GM12878 (cell line): ENCODE measurements at regions not wholly inside any gene's neighbourhood (a gene's known extent, or its start where the extent isn't known, plus 50 kb on each side); places are given as distances from the start of the nearest gene placed in this dataset.

Source experiments
- ATAC-seq: fragments of 200-7000 bp; cut with Tn5 transposase; 3 replicates; pipeline ENCODE4 v1.9.1; 2020; ENCODE audit warnings: mild to moderate bottlenecking, moderate library complexity
- BruUV-seq: library from RNA; stranded (reverse); fragments of 400-500 nt; replicated peaks from 2 replicates; lab custom pipeline; 2021; lab: Mats Ljungman, UMichigan
- CTCF ChIA-PET: fragments of 300-600 bp; sonication (Branson Sonifier 250); formaldehyde crosslinking; extraction: SDS; loops from one replicate; lab custom pipeline; 2021; ENCODE audit warnings: inconsistent platforms; lab: Yijun Ruan, JAX
- POLR2A ChIA-PET: fragments of 350-600 bp; formaldehyde crosslinking; extraction: SDS; loops from one replicate; lab custom pipeline; 2021; ENCODE audit warnings: inconsistent platforms; lab: Charles Lee
- RAD21 ChIA-PET: fragments of 300-600 bp; sonication (Branson Sonifier 250); formaldehyde crosslinking; loops from one replicate; lab custom pipeline; 2023; ENCODE audit warnings: antibody characterized with exemption; ENCODE audit not compliant: unreplicated experiment; lab: Charles Lee
- SMC1A ChIA-PET: fragments of 300-600 bp; sonication (Branson Sonifier 250); formaldehyde crosslinking; loops from one replicate; lab custom pipeline; 2023; ENCODE audit not compliant: unreplicated experiment, uncharacterized antibody; lab: Charles Lee
- DNase-seq: peaks from one replicate; pipeline ENCODE4 v3.0.0-alpha.2; 2011; ENCODE audit warnings: low read depth, low spot score
- FAIRE-seq: peaks from 3 replicates; lab custom pipeline; 2011; peaks lifted over from hg19 to GRCh38; lab: Jason Lieb, UNC
- H2AFZ ChIP-seq: 2 replicates; pipeline ENCODE4 v1.6.0; 2011; ENCODE audit warnings: low read depth, low read length, control low read depth; ENCODE audit not compliant: control insufficient read depth
- H3K27ac ChIP-seq: 2 replicates; pipeline ENCODE4 v1.5.1; 2011; ENCODE audit warnings: control low read depth; ENCODE audit not compliant: control insufficient read depth, insufficient read depth
- H3K27me3 ChIP-seq, 2 experiments: replicated peaks in 1 of 2; 2 replicates each; pipeline versions ENCODE4 v1.6.0 to v1.6.1; 2011; ENCODE audit warnings: low read length in 1 of 2; ENCODE audit not compliant: control insufficient read depth in 2 of 2, insufficient read depth in 2 of 2
- H3K36me3 ChIP-seq, 2 experiments: 2 replicates each; pipeline ENCODE4 v1.5.1; 2011; ENCODE audit warnings: low read length in 1 of 2; ENCODE audit not compliant: control insufficient read depth in 2 of 2, insufficient read depth in 2 of 2
- H3K4me1 ChIP-seq: 2 replicates; pipeline ENCODE4 v1.6.1; 2011; ENCODE audit warnings: mild to moderate bottlenecking, low read length, moderate library complexity, mixed read lengths; ENCODE audit not compliant: control insufficient read depth, insufficient read depth
- H3K4me2 ChIP-seq: 2 replicates; pipeline ENCODE4 v1.6.0; 2011; ENCODE audit warnings: control low read depth; ENCODE audit not compliant: control insufficient read depth, insufficient read depth
- H3K4me3 ChIP-seq: fragments of 200-600 bp; sonication (generic); 2 replicates; pipeline ENCODE4 v1.5.1; 2016
- H3K79me2 ChIP-seq: 2 replicates; pipeline ENCODE4 v1.6.0; 2011; ENCODE audit warnings: low read length; ENCODE audit not compliant: control insufficient read depth, insufficient read depth
- H3K9ac ChIP-seq: 2 replicates; pipeline ENCODE4 v1.8.0; 2011; ENCODE audit warnings: low read length, control low read depth, mixed read lengths; ENCODE audit not compliant: control insufficient read depth, insufficient read depth
- H3K9me3 ChIP-seq: replicated peaks from 3 replicates; pipeline ENCODE4 v1.5.1; 2011; ENCODE audit warnings: mild to moderate bottlenecking, low read length; ENCODE audit not compliant: control insufficient read depth, insufficient read depth
- H4K20me1 ChIP-seq: 2 replicates; pipeline ENCODE4 v1.6.0; 2011; ENCODE audit not compliant: control insufficient read depth, insufficient read depth
- HDAC6 ChIP-seq: fragments of 200-600 bp; sonication (generic); IDR thresholded peaks from one replicate; pipeline ENCODE4 v1.8.0; 2017; ENCODE audit warnings: antibody characterized with exemption; ENCODE audit not compliant: unreplicated experiment
- MYB ChIP-seq: fragments of 150-350 bp; IDR thresholded peaks from 2 replicates; pipeline ENCODE4 v1.6.1; 2014; ENCODE audit warnings: mild to moderate bottlenecking, low read depth, low read length, borderline replicate concordance
- NR2C1 ChIP-seq: fragments of 450-650 bp; IDR thresholded peaks from 2 replicates; pipeline ENCODE4 v1.6.1; 2017; ENCODE audit warnings: antibody characterized with exemption, mild to moderate bottlenecking, moderate library complexity
- NR2C2 ChIP-seq: IDR thresholded peaks from 2 replicates; pipeline ENCODE4 v1.6.1; 2011; ENCODE audit warnings: borderline replicate concordance, low read depth; ENCODE audit not compliant: control insufficient read depth, insufficient read length
- PAX5 ChIP-seq: IDR thresholded peaks from 2 replicates; pipeline ENCODE4 v1.6.1; 2011; ENCODE audit warnings: low read depth, low read length, borderline replicate concordance
- POU2F2 ChIP-seq: IDR thresholded peaks from 3 replicates; pipeline ENCODE4 v1.6.1; 2011; ENCODE audit warnings: low read depth, mild to moderate bottlenecking, low read length, borderline replicate concordance
- RFX5 ChIP-seq: IDR thresholded peaks from 2 replicates; pipeline ENCODE4 v1.6.1; 2011; ENCODE audit warnings: low read depth, low read length, improper control_type of control experiment
- RUNX3 ChIP-seq: IDR thresholded peaks from 2 replicates; pipeline ENCODE4 v1.6.1; 2012; ENCODE audit warnings: low read length, inconsistent platforms
- TAF1 ChIP-seq: IDR thresholded peaks from 2 replicates; pipeline ENCODE4 v1.6.1; 2011; ENCODE audit warnings: mild to moderate bottlenecking, low read depth, low read length, borderline replicate concordance
- ZNF207 ChIP-seq: fragments of 450-650 bp; IDR thresholded peaks from 2 replicates; pipeline ENCODE4 v1.6.1; 2014; ENCODE audit warnings: antibody characterized with exemption, mild to moderate bottlenecking, borderline replicate concordance
- ZZZ3 ChIP-seq: IDR thresholded peaks from 2 replicates; pipeline ENCODE4 v1.6.1; 2011; ENCODE audit warnings: low read depth; ENCODE audit not compliant: control insufficient read depth, insufficient read length
- WGBS: methylation state at CpG from one replicate; pipeline ENCODE4 v1.1.6; 2016; ENCODE audit warnings: low lambda C conversion rate; ENCODE audit not compliant: insufficient replicate concordance, insufficient coverage; ENCODE audit errors: missing lambda C conversion rate; 5-methylcytosine and 5-hydroxymethylcytosine counted together
- in situ Hi-C: fragments of 300-500 bp; cut with MboI; formaldehyde crosslinking; loops from 9 replicates; pipeline ENCODE4 v1.14.3; 2018; ENCODE audit warnings: mixed read lengths
- intact Hi-C: fragments of 100-400 bp; cut with micrococcal nuclease; formaldehyde crosslinking; loops from one replicate; pipeline ENCODE4 v1.14.2; 2022; ENCODE audit not compliant: unreplicated experiment
- TF ChIP-seq, protein P1 (sequence below): IDR thresholded peaks from 2 replicates; pipeline ENCODE4 v1.6.1; 2012; ENCODE audit warnings: low read depth, low read length, improper control_type of control experiment

GRCh38 chr1:185377831-185378230 lies 60.8 kb upstream of the IVNS1ABP start:
- no peaks in the 10 kb centered on the region for H3K79me2 ChIP-seq
- no peak overlapping the region for H3K4me2 ChIP-seq
- H3K9me3 ChIP-seq = no peaks in the 10 kb centered on the region
- H3K27me3 ChIP-seq = no peaks in the 10 kb centered on the region
- ChIA-PET POLR2A (no interaction called here), CTCF (interaction anchor here (1.4 kb wide), 1 partner anchor 13 kb away, joined by 3 read pairs; no protein-coding TSS in a partner anchor), SMC1A (no interaction called here), RAD21 (no interaction called here)
- no peak overlapping the region for H3K4me3 ChIP-seq
- H3K9ac ChIP-seq = no peak overlapping the region
- no peaks in the 10 kb centered on the region for H3K4me1 ChIP-seq
- no peak for DNase-seq
- H3K27ac ChIP-seq = no peak overlapping the region
- no peak overlapping the region for H2AFZ ChIP-seq
- in situ Hi-C loops (no loop called here), intact Hi-C loops (no loop called here)
- 62% methylated on average over 3 of the region's 3 CpGs for WGBS
- ATAC-seq = no peak
- no peaks in the 10 kb centered on the region for H4K20me1 ChIP-seq
- no TSS peak for BruUV-seq
- no peak for FAIRE-seq
- H3K36me3 ChIP-seq = no peaks in the 10 kb centered on the region
- TF ChIP-seq NR2C2 = no peak
- no peak for TF ChIP-seq POU2F2
- no peak for TF ChIP-seq HDAC6
- TF ChIP-seq ZNF207 = no peak
- TF ChIP-seq, protein P1, sequence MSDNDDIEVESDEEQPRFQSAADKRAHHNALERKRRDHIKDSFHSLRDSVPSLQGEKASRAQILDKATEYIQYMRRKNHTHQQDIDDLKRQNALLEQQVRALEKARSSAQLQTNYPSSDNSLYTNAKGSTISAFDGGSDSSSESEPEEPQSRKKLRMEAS = no peak
- no peak for TF ChIP-seq NR2C1
- TF ChIP-seq TAF1 = no peak
- no peak for TF ChIP-seq MYB
- TF ChIP-seq PAX5 = no peak
- no peak for TF ChIP-seq RFX5
- no peak for TF ChIP-seq ZZZ3
- TF ChIP-seq RUNX3 = no peak
